ENCODE measurements at regions not wholly inside any gene's neighbourhood (a gene's known extent, or its start where the extent isn't known, plus 50 kb on each side); places are given as distances from the start of the nearest gene placed in this dataset.
"Not testable (repeated sequence)": the region's sequence is repeated elsewhere in the genome, so short reads cannot be mapped to it uniquely, and the experiment has no call there.

- DNase-seq (ENCODE audit: low read depth in 3 of 3, low spot score in 2 of 3): not testable (repeated sequence)
Observed at GRCh38 chr5:99478450-99478849, 549.6 kb upstream of the CHD1 start.

DNA sequence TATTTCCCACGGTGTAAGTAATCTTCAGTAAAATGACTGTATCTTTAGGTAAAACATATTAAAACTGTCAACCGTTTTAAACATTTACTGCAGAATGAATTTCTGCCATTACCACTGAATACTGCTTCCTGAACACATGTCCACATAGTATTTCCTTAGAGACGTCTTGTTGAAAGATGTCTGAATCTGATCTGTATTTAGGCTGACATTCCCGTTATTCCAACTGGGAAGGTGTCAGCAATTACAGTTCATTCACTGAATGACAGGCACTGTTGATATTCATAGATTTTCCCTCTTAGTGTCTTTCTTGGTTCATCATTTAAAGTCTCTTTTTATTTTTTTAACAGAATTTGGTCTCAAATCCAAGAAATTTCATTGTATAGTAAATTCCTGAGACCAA, 544.5 kb upstream of the CHD1 start:
- not testable (repeated sequence) for DNase-seq (ENCODE audit: low read depth in 3 of 3, low spot score in 2 of 3)

DNA sequence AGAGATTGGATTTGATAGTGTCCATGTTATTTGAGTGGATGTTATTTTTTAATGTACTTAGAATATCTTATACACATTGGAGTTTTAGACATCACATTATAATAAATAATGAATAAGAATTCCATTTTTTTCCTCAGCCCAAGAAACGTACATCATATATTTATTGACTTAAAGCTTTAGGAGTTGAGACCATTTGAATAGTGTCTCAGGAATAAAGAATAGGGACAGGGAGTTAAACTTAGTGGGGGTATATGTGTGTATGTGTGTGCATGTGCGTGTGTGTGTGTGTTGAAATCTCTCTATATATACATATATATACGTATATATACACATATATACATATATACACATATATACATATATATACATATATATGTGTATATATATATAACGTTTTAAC, 542.9 kb upstream of the CHD1 start:
- not testable (repeated sequence) for DNase-seq (ENCODE audit: low read depth in 3 of 3, low spot score in 2 of 3)

- not testable (repeated sequence) for DNase-seq (ENCODE audit: low read depth in 3 of 3, low spot score in 2 of 3)
Observed at GRCh38 chr5:99471178-99471577, 542.4 kb upstream of the CHD1 start.

GRCh38 chr5:99470636-99471035, 541.8 kb upstream of the CHD1 start:
- DNase-seq (ENCODE audit: low read depth in 3 of 3, low spot score in 2 of 3): not testable (repeated sequence)

- DNase-seq (ENCODE audit: low read depth in 3 of 3, low spot score in 2 of 3): no peak
Observed at GRCh38 chr5:99460701-99461100, 531.9 kb upstream of the CHD1 start.

- no peak for DNase-seq (ENCODE audit: low read depth in 3 of 3, low spot score in 2 of 3)
Observed at GRCh38 chr5:99453196-99453595, 524.4 kb upstream of the CHD1 start.

- no peak for DNase-seq (ENCODE audit: low read depth in 3 of 3, low spot score in 2 of 3)
Observed at GRCh38 chr5:99449786-99450185, 521.0 kb upstream of the CHD1 start.

GRCh38 chr5:99445805-99446204, 517.0 kb upstream of the CHD1 start:
- no peak for DNase-seq (ENCODE audit: low read depth in 3 of 3, low spot score in 2 of 3)

GRCh38 chr5:99441235-99441634, 512.4 kb upstream of the CHD1 start:
- DNase-seq (ENCODE audit: low read depth in 3 of 3, low spot score in 2 of 3): no peak

GRCh38 chr5:99438619-99439018, 509.8 kb upstream of the CHD1 start:
- no peak for DNase-seq (ENCODE audit: low read depth in 3 of 3, low spot score in 2 of 3)

- DNase-seq (ENCODE audit: low read depth in 3 of 3, low spot score in 2 of 3): no peak
Observed at GRCh38 chr5:99437986-99438385, 509.2 kb upstream of the CHD1 start.

DNA sequence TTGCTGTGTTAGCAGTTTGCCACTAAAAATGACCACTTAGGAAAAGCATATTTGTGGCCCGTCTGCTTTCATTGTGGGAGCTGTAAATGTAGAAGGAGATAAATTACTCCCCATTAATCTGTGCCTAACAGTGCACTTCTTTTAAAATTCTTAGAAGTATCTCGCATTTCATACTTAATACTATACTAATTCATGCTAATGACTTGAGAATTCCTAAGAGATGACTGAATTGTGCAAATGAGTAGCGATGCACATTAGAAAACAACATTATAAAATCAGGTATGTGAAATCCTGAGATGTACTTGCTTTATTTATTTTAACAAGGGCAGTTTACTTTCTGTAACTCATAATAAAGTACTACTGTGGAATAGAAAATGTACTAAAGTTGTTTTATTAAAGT, 494.6 kb upstream of the CHD1 start:
- not testable (repeated sequence) for DNase-seq (ENCODE audit: low read depth in 3 of 3, low spot score in 2 of 3)

- not testable (repeated sequence) for DNase-seq (ENCODE audit: low read depth in 3 of 3, low spot score in 2 of 3)
Observed at GRCh38 chr5:99418640-99419039, 489.8 kb upstream of the CHD1 start.

DNA sequence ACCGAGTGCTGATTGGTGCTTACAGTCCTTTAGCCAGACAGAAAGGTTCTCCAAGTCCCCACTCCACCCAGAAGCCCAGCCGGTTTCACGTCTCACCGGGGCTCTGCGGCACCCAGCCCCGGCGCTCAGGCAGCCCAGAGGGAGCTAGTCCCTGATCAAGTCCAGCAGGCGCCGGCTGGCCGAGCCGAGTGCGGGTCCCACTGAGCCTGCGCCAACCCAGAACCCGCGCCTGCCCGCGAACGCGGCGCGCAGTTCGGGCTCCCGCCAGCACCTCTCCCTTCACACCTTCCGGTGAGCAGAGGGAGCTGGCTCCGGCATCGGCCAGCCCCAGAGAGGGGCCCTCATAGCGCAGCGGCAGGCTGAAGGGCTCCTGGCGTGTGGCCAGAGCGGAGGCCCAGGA, 481.6 kb upstream of the CHD1 start:
- DNase-seq (ENCODE audit: low read depth in 3 of 3, low spot score in 2 of 3): not testable (repeated sequence)

DNA sequence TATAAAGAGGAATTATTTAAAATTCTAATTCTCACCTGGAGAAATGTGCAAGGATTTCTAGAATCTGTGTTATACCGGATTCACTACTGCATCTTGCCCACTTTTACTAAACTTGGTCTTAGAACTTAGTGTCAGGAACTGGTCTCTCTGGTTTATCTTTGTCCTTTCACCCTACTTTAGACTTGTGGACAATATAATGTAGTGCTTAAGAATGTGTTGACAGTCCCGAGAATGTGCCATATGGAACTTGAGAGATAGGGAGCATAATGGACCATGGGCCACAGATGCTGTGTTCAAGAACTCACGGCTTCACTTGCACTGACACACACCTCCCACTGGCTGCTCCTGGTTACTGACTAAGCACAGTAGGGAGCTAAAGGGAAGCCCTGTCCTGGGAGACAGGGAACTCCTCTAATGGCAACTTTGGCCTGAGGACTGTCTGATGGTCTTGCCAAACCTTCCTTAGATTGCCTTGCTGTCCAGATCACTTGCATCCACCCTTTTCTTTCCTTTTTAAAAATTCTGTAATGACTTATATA, 476.0 kb upstream of the CHD1 start:
- not testable (repeated sequence) for DNase-seq (ENCODE audit: low read depth in 3 of 3, low spot score in 2 of 3)

GRCh38 chr5:99400571-99400970, 471.8 kb upstream of the CHD1 start:
- not testable (repeated sequence) for DNase-seq (ENCODE audit: low read depth in 3 of 3, low spot score in 2 of 3)

GRCh38 chr5:99398976-99399375, 470.2 kb upstream of the CHD1 start:
- DNase-seq (ENCODE audit: low read depth in 3 of 3, low spot score in 2 of 3): no peak

DNA sequence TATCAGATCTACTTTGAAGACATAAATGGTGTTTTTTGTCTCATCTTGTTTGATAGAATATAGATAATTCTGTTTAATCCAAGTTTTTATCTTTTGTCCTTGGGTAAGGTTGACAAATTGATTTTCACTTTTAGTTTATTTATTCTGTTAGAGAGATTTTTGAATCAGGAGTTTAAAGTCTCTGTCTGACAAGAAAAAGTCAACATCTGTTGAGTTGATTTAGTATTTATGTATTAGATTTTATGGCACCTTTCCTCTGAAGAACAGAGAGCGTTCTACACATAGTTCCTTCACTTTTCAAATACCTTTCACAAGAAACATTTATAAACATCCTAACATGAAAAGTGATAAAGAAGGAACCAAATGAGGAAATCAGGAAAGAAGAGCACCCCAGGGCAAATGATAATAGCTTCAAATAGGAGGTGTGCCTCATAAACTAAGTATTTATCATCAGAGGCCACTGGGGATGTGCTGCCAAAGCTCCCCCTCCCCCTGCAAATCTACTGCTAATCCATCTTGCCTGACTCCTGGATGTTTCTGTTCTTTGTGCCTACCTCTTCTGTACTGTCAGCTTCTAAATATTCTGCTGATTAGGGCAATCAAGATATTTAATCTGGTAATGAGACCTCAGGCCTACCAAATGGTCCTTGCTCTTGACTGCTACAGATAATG, 457.7 kb upstream of the CHD1 start:
- DNase-seq (ENCODE audit: low read depth in 3 of 3, low spot score in 2 of 3): no peak

GRCh38 chr5:99379187-99379586, 450.4 kb upstream of the CHD1 start:
- DNase-seq (ENCODE audit: low read depth in 3 of 3, low spot score in 2 of 3): no peak

GRCh38 chr5:99378443-99378842, 449.6 kb upstream of the CHD1 start:
- DNase-seq (ENCODE audit: low read depth in 3 of 3, low spot score in 2 of 3): no peak

- DNase-seq (ENCODE audit: low read depth in 3 of 3, low spot score in 2 of 3): no peak
Observed at GRCh38 chr5:99369797-99370593, 441.2 kb upstream of the CHD1 start.
